ENCODE measurements at regions not wholly inside any gene's neighbourhood (a gene's known extent, or its start where the extent isn't known, plus 50 kb on each side); places are given as distances from the start of the nearest gene placed in this dataset.

GRCh38 chr22:48849963-48850657 is 977.6 kb downstream of the BRD1 start:
- H3K4me3 Mint-ChIP-seq = no peak overlapping the region
- WGBS (ENCODE audit: insufficient coverage) = 83% methylated on average over 12 of the region's 13 CpGs

GRCh38 chr22:48849219-48849912 is 978.3 kb downstream of the BRD1 start:
- H3K4me3 Mint-ChIP-seq = no peak overlapping the region
- Histone ChIP-seq H3K4me3 (ENCODE audit: low read length) (no peak overlapping the region), H3K9me3 (ENCODE audit: control insufficient read depth, insufficient read depth, low read length) (no peaks in the 10 kb centered on the region), H3K27me3 (ENCODE audit: control insufficient read depth, insufficient read depth, low read length) (no peaks in the 10 kb centered on the region), H3K36me3 (ENCODE audit: control insufficient read depth, insufficient read depth, low read length) (no peaks in the 10 kb centered on the region), H3K4me1 (ENCODE audit: control insufficient read depth, insufficient read depth, low read length) (no peaks in the 10 kb centered on the region), H3K27ac (ENCODE audit: low read length) (no peak overlapping the region)
- H3K9me3 Mint-ChIP-seq = no peaks in the 10 kb centered on the region
- peak overlapping the region in 1 of 2 donors; percentile 24 for H3K27ac Mint-ChIP-seq
- intact Hi-C loops (cut with micrococcal nuclease) = no loop called here
- peaks cover 0 to 6% of the 10 kb centered on the region in 2 donors for H3K4me1 Mint-ChIP-seq
- DNase-seq (no peak), ATAC-seq (no peak)
- H3K27me3 Mint-ChIP-seq (ENCODE audit: low read depth in 2 of 2) = peaks cover 0 to 10% of the 10 kb centered on the region in 2 donors
- no peaks in the 10 kb centered on the region for H3K36me3 Mint-ChIP-seq
- WGBS (ENCODE audit: insufficient coverage) = 83% methylated on average over 8 of the region's 8 CpGs
- TF ChIP-seq, protein P1, sequence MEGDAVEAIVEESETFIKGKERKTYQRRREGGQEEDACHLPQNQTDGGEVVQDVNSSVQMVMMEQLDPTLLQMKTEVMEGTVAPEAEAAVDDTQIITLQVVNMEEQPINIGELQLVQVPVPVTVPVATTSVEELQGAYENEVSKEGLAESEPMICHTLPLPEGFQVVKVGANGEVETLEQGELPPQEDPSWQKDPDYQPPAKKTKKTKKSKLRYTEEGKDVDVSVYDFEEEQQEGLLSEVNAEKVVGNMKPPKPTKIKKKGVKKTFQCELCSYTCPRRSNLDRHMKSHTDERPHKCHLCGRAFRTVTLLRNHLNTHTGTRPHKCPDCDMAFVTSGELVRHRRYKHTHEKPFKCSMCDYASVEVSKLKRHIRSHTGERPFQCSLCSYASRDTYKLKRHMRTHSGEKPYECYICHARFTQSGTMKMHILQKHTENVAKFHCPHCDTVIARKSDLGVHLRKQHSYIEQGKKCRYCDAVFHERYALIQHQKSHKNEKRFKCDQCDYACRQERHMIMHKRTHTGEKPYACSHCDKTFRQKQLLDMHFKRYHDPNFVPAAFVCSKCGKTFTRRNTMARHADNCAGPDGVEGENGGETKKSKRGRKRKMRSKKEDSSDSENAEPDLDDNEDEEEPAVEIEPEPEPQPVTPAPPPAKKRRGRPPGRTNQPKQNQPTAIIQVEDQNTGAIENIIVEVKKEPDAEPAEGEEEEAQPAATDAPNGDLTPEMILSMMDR (IDR thresholded peaks at IDR 0.05) = no peak

More at GRCh38 chr22:48849963-48850657, 977.6 kb downstream of the BRD1 start:
- Mint-ChIP-seq H3K36me3 (no peaks in the 10 kb centered on the region), H3K4me1 (peaks cover 0 to 2% of the 10 kb centered on the region in 2 donors), H3K27me3 (ENCODE audit: low read depth in 2 of 2) (peaks cover 0 to 7% of the 10 kb centered on the region in 2 donors), H3K9me3 (no peaks in the 10 kb centered on the region), H3K27ac (peak overlapping the region in 1 of 2 donors; percentile 24)
- Histone ChIP-seq H3K9me3 (ENCODE audit: control insufficient read depth, insufficient read depth, low read length) (no peaks in the 10 kb centered on the region), H3K36me3 (ENCODE audit: control insufficient read depth, insufficient read depth, low read length) (no peaks in the 10 kb centered on the region), H3K27ac (ENCODE audit: low read length) (no peak overlapping the region), H3K27me3 (ENCODE audit: control insufficient read depth, insufficient read depth, low read length) (no peaks in the 10 kb centered on the region), H3K4me1 (ENCODE audit: control insufficient read depth, insufficient read depth, low read length) (no peaks in the 10 kb centered on the region), H3K4me3 (ENCODE audit: low read length) (no peak overlapping the region)
- intact Hi-C loops (cut with micrococcal nuclease) = no loop called here
- DNase-seq (no peak), ATAC-seq (no peak)
- TF ChIP-seq, protein P1 (IDR thresholded peaks at IDR 0.05) = no peak

GRCh38 chr22:48846200-48846599 is 981.5 kb downstream of the BRD1 start:
- Histone ChIP-seq H3K4me1 (ENCODE audit: control insufficient read depth, insufficient read depth, low read length) (no peaks in the 10 kb centered on the region), H3K4me3 (ENCODE audit: low read length) (no peak overlapping the region), H3K27me3 (ENCODE audit: control insufficient read depth, insufficient read depth, low read length) (no peaks in the 10 kb centered on the region), H3K36me3 (ENCODE audit: control insufficient read depth, insufficient read depth, low read length) (no peaks in the 10 kb centered on the region), H3K27ac (ENCODE audit: low read length) (no peak overlapping the region), H3K9me3 (ENCODE audit: control insufficient read depth, insufficient read depth, low read length) (no peaks in the 10 kb centered on the region)
- Mint-ChIP-seq H3K4me3 (no peak overlapping the region), H3K27me3 (ENCODE audit: low read depth in 2 of 2) (peaks cover 0 to 15% of the 10 kb centered on the region in 2 donors), H3K36me3 (no peaks in the 10 kb centered on the region), H3K9me3 (no peaks in the 10 kb centered on the region), H3K4me1 (peaks cover 4 to 17% of the 10 kb centered on the region in 2 donors), H3K27ac (no peak overlapping the region)
- WGBS (ENCODE audit: insufficient coverage) = 100% methylated on average over 4 of the region's 5 CpGs
- no peak for ATAC-seq
- TF ChIP-seq, protein P1 (IDR thresholded peaks at IDR 0.05) = no peak
- no peak for DNase-seq
- intact Hi-C loops (cut with micrococcal nuclease) = no loop called here
